GM19463 (cell line): ENCODE measurements at regions not wholly inside any gene's neighbourhood (a gene's known extent, or its start where the extent isn't known, plus 50 kb on each side); places are given as distances from the start of the nearest gene placed in this dataset.

Experiments
- ATAC-seq: cut with Tn5 transposase; IDR thresholded peaks from one replicate; pipeline ENCODE4 v1.9.1; 2021; ENCODE audit warnings: mild to moderate bottlenecking, moderate library complexity; ENCODE audit not compliant: unreplicated experiment

- ATAC-seq, result no peak
Observed at GRCh38 chr10:1802413-1802812, 65.1 kb upstream of the ADARB2 start.

GRCh38 chr10:1788401-1788800, 51.1 kb upstream of the ADARB2 start:
- no peak for ATAC-seq
